PC-9 (cell line): ENCODE measurements at regions not wholly inside any gene's neighbourhood (a gene's known extent, or its start where the extent isn't known, plus 50 kb on each side); places are given as distances from the start of the nearest gene placed in this dataset.

Experiments
- CTCF ChIP-seq: fragments of 200-600 bp; sonication (generic); conservative IDR thresholded peaks from 2 replicates; pipeline ENCODE4 v1.6.1; 2017; ENCODE audit warnings: mixed run types, antibody characterized with exemption, mild to moderate bottlenecking, moderate library complexity
- EZH2 ChIP-seq: fragments of 200-600 bp; sonication (generic); IDR thresholded peaks from 2 replicates; pipeline ENCODE4 v1.8.0; 2017; ENCODE audit warnings: antibody characterized with exemption, low read depth

- TF ChIP-seq CTCF (no peak), EZH2 (no peak)
Observed at GRCh38 chr1:9442986-9443385, 96.3 kb upstream of the SLC25A33 start.
